ENCODE measurements at regions not wholly inside any gene's neighbourhood (a gene's known extent, or its start where the extent isn't known, plus 50 kb on each side); places are given as distances from the start of the nearest gene placed in this dataset.

GRCh38 chr17:65365169-65365568 is 196.3 kb downstream of the AXIN2 start:
- no peak overlapping the region for H3K4me3 ChIP-seq
- TF ChIP-seq CCNT2 (IDR thresholded peaks at IDR 0.05; ENCODE audit: borderline replicate concordance, extremely low read depth, insufficient read length, low read depth, low read length) (no peak), FOXP1 (CRISPR knock-in tag; IDR thresholded peaks at IDR 0.05) (no peak), TCF3 (CRISPR knock-in tag; IDR thresholded peaks at IDR 0.05) (no peak), TEAD2 (tag; IDR thresholded peaks at IDR 0.05) (no peak), MEF2A (IDR thresholded peaks at IDR 0.05; ENCODE audit: control insufficient read depth, low read depth, low read length) (no peak), RFX5 (IDR thresholded peaks at IDR 0.05; ENCODE audit: low read depth, low read length) (no peak), HNRNPUL1 (IDR thresholded peaks at IDR 0.05; ENCODE audit: low read length) (no peak), ATF2 (CRISPR knock-in tag; IDR thresholded peaks at IDR 0.05) (no peak), ZNF263 (CRISPR knock-in tag; IDR thresholded peaks at IDR 0.05; ENCODE audit: borderline replicate concordance) (no peak), TARDBP (IDR thresholded peaks at IDR 0.05) (no peak), NFXL1 (CRISPR knock-in tag; IDR thresholded peaks at IDR 0.05) (no peak), TCFL5 (CRISPR knock-in tag; conservative IDR thresholded peaks at IDR 0.05) (no peak), KDM4B (IDR thresholded peaks at IDR 0.05; ENCODE audit: borderline replicate concordance in 2 of 2, low read depth in 1 of 2) (no peak), PHF21A (IDR thresholded peaks at IDR 0.05; ENCODE audit: borderline replicate concordance, low read depth) (no peak), UBTF (IDR thresholded peaks at IDR 0.05; ENCODE audit: borderline replicate concordance in 1 of 2, low read depth in 2 of 2, low read length in 2 of 2) (no peak), ZC3H11A (IDR thresholded peaks at IDR 0.05; ENCODE audit: low read depth, low read length) (no peak), ZNF512 (tag; IDR thresholded peaks at IDR 0.05) (no peak), PCBP1 (IDR thresholded peaks at IDR 0.05; ENCODE audit: low read depth, low read length, poor library complexity, severe bottlenecking) (no peak)
- H3K9ac ChIP-seq (ENCODE audit: insufficient read depth in 1 of 2, low read depth in 2 of 2, low read length in 2 of 2) = no peak overlapping the region
- in situ Hi-C loops (cut with MboI) = no loop called here
- intact Hi-C loops (cut with micrococcal nuclease) = no loop called here
- no peak overlapping the region for H2AFZ ChIP-seq (ENCODE audit: low read depth, low read length)
- no peaks in the 10 kb centered on the region for H3K79me2 ChIP-seq (ENCODE audit: control insufficient read depth, insufficient read depth, low read length)
- under 1% methylated on average over 11 of the region's 11 CpGs for WGBS (ENCODE audit: insufficient coverage, low coverage, missing lambda C conversion rate)
- H3K36me3 ChIP-seq (ENCODE audit: control insufficient read depth, insufficient read depth, low read length) = no peaks in the 10 kb centered on the region
- peaks cover 0 to 7% of the 10 kb centered on the region in 2 experiments; a peak in 2 of 5 replicates for H3K27me3 ChIP-seq (ENCODE audit: control insufficient read depth in 2 of 2, insufficient read depth in 2 of 2, low read length in 2 of 2)
- no peaks in the 10 kb centered on the region for H4K20me1 ChIP-seq (replicated peaks; ENCODE audit: control insufficient read depth, insufficient read depth, low read length)
- H3K9me3 ChIP-seq (replicated peaks; ENCODE audit: control insufficient read depth, insufficient read depth, low read depth, low read length) = no peaks in the 10 kb centered on the region
- ChIA-PET CTCF (ENCODE audit: low intra/inter-chr PET ratio) (no interaction called here), POLR2A (interaction anchor here (1.3 kb wide), 1 partner anchor 20 kb away, joined by 3 read pairs; no protein-coding TSS in a partner anchor)
- no peak overlapping the region for H3K27ac ChIP-seq (ENCODE audit: extremely low read depth, low read depth, low read length)
- H3K4me1 ChIP-seq (replicated peaks in 1 of 2; ENCODE audit: control insufficient read depth in 2 of 2, insufficient read depth in 2 of 2, low read length in 2 of 2) = no peaks in the 10 kb centered on the region
- FAIRE-seq = no peak
- DNase-seq (ENCODE audit: extremely low read depth in 1 of 4, low spot score in 3 of 4) = no peak
- BruUV-seq (replicated peaks) = no TSS peak
- no peaks in the 10 kb centered on the region for H3K9me1 ChIP-seq (ENCODE audit: control insufficient read depth, insufficient read depth, low read length)
- no peak overlapping the region for H3K4me2 ChIP-seq (ENCODE audit: insufficient read depth, low read length)
- ATAC-seq = no peak
